ENCODE measurements at regions not wholly inside any gene's neighbourhood (a gene's known extent, or its start where the extent isn't known, plus 50 kb on each side); places are given as distances from the start of the nearest gene placed in this dataset.

- in situ Hi-C loops (cut with MboI; ENCODE audit: low pct_unique_long_range_greater_than_20kb, low sequenced_read_pairs, unreplicated experiment), result no loop called here
- TF ChIP-seq, protein P1, sequence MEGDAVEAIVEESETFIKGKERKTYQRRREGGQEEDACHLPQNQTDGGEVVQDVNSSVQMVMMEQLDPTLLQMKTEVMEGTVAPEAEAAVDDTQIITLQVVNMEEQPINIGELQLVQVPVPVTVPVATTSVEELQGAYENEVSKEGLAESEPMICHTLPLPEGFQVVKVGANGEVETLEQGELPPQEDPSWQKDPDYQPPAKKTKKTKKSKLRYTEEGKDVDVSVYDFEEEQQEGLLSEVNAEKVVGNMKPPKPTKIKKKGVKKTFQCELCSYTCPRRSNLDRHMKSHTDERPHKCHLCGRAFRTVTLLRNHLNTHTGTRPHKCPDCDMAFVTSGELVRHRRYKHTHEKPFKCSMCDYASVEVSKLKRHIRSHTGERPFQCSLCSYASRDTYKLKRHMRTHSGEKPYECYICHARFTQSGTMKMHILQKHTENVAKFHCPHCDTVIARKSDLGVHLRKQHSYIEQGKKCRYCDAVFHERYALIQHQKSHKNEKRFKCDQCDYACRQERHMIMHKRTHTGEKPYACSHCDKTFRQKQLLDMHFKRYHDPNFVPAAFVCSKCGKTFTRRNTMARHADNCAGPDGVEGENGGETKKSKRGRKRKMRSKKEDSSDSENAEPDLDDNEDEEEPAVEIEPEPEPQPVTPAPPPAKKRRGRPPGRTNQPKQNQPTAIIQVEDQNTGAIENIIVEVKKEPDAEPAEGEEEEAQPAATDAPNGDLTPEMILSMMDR (IDR thresholded peaks at IDR 0.05; ENCODE audit: extremely low read depth, insufficient read depth, missing control alignments), result no peak
- DNase-seq (ENCODE audit: low spot score), result no peak
Measured at GRCh38 chr11:93032580-93032979, 63.1 kb downstream of the MTNR1B start.

DNA sequence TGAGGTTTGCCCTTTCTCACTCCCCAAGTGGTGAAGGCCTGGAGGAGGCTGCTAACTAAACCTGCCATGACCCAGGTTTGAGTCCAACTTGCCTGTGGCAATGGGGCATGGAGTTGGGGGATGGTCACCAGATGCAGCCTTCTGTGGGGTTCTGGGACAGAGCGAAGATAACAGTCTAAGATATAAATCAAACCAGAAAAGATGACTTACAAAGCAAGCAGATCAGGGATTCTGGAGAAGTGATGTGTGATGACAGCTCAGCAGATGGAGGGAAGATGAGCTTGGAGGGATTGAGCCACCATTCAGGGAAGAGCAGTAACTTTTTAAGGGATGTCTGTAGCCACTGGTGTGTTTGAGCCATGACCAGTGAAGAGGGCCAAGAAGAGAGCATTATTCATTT lies 63.6 kb downstream of the MTNR1B start:
- TF ChIP-seq, protein P1 (IDR thresholded peaks at IDR 0.05; ENCODE audit: extremely low read depth, insufficient read depth, missing control alignments), result no peak
- in situ Hi-C loops (cut with MboI; ENCODE audit: low pct_unique_long_range_greater_than_20kb, low sequenced_read_pairs, unreplicated experiment), result no loop called here
- no peak for DNase-seq (ENCODE audit: low spot score)

DNA sequence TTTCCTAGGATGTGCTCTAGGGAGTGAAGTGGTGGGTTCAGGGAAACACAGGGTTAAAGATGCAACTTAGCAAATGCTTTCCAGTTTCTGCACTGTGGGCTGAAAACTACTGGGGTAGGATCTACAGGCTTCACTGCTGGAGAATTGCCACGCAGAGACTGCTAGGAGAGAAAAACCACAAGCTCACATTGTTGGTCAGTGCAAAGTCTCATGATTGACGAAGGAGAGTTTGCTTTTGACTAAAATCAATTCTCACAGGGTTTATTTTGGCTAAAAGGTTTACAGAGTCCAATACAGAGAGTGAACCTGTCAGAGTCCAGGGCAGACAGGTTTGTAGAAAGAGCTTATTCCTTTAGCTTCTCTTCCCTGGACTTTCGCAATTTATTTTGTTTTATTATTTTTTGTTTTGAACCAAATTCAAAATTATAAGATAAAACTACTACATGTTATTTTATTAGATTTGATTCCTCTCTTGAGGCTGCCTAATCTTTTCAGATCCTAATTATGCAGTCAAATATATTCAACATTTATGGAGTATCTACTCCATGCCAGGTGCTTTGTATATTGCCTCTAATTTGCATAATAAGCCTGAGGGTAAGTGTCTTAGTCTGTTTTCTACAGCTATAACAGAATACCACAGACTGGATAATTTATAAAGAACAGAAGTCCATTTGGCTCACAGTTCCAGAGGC lies 64.7 kb downstream of the MTNR1B start:
- in situ Hi-C loops (cut with MboI; ENCODE audit: low pct_unique_long_range_greater_than_20kb, low sequenced_read_pairs, unreplicated experiment), result no loop called here
- TF ChIP-seq, protein P1 (IDR thresholded peaks at IDR 0.05; ENCODE audit: extremely low read depth, insufficient read depth, missing control alignments), result no peak

DNA sequence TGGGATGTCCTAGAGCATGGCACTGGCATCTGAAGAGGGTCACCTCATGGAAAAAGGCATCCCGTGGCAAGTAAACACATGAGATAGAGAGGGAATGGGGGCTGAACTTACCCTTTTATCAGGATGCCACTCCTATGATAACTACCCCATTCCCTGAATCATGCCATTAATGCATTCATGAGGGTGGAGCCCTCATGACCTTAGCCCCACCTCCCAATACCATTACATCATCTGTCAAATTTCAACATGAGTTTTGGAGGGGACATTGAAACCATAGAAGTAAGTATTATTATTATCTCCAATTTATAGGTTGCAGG lies 65.2 kb downstream of the MTNR1B start:
- TF ChIP-seq, protein P1 (IDR thresholded peaks at IDR 0.05; ENCODE audit: extremely low read depth, insufficient read depth, missing control alignments), result no peak
- in situ Hi-C loops (cut with MboI; ENCODE audit: low pct_unique_long_range_greater_than_20kb, low sequenced_read_pairs, unreplicated experiment), result no loop called here
- DNase-seq (ENCODE audit: low spot score), result no peak

More for the DNA sequence above, 64.7 kb downstream of the MTNR1B start:
- DNase-seq (ENCODE audit: low spot score), result no peak

GRCh38 chr11:93038521-93038920 lies 69.1 kb downstream of the MTNR1B start:
- no peak for DNase-seq (ENCODE audit: low spot score)
- TF ChIP-seq, protein P1 (IDR thresholded peaks at IDR 0.05; ENCODE audit: extremely low read depth, insufficient read depth, missing control alignments), result no peak
- in situ Hi-C loops (cut with MboI; ENCODE audit: low pct_unique_long_range_greater_than_20kb, low sequenced_read_pairs, unreplicated experiment), result no loop called here

DNA sequence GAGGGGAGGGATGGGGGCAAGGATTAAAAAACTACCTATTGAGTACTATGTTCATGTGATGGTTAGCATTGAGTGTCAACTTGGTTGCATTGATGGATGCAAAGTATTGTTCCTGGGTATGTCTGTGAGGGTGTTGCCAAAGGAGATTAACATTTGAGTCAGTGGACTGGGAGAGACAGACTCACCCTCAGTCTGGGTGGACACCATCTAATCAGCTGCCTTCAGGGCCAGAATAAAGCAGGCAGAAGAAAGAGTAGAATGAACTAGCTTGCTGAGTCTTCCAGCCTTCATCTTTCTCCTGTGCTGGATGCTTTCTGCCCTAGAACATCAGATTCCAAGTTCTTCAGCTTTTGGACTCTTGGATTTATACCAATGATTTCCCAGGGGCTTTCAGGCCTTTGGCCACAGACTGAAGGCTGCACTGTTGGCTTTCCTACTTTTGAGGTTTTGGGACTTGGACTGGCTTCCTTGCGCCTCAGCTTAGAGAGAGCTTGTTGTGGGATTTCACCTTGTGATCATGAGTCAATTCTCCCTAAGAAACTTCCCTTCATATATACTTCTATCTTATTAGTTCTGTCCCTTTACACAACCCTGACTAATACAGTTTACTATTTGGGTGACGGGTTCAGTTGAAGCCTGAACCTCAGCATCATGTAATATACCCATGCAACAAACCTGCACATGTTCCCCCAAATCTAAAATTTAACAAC lies 70.2 kb downstream of the MTNR1B start:
- DNase-seq (ENCODE audit: low spot score), result no peak
- in situ Hi-C loops (cut with MboI; ENCODE audit: low pct_unique_long_range_greater_than_20kb, low sequenced_read_pairs, unreplicated experiment), result no loop called here
- TF ChIP-seq, protein P1 (IDR thresholded peaks at IDR 0.05; ENCODE audit: extremely low read depth, insufficient read depth, missing control alignments), result no peak

Data from GM13977 (cell line).